Umbilical cord (tissue), 1 donor: ENCODE measurements at regions not wholly inside any gene's neighbourhood (a gene's known extent, or its start where the extent isn't known, plus 50 kb on each side); places are given as distances from the start of the nearest gene placed in this dataset.

ENCODE experiments used
- DNase-seq: peaks from one replicate; pipeline ENCODE4 v3.0.0-alpha.2; 2015; ENCODE audit warnings: low spot score

DNA sequence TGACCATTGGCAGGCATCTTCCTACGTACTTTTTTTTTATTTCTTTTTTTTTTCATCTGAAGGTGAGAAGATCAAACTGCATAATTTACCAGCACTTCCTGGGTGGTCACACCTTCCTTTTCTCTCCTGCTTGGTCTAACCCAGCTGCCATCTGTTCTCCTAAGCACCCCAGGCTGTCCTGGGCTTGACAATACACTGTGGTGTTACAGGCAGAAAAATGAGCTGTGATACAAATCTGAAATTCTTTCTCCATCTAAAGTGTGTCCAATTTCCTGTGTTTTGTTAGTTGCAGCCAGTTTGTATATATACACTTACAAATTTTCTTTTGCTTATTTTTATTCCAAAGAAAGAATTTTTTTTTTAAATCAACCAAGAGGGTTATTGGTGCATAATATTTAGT lies 786.0 kb upstream of the ZEB2 start:
- no peak for DNase-seq

DNA sequence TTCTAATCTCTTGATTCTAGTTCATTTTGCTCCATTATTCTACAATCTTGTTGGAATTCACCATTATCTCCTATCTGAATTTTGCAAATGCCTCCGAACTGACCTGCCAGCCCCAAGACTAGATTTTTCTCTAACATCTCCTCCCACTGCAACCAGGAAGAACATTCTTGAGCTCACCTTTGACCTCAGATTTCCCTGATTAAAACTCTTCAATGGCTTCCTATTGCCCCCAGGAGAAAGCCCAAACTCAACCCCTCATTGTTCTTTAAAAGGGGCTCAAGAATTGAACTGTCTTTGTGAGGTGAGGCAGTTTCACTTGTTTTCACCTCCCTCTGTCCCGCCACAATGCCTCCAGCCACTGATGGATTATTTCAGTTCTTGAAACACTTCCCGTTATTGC lies 784.6 kb upstream of the ZEB2 start:
- no peak for DNase-seq

DNA sequence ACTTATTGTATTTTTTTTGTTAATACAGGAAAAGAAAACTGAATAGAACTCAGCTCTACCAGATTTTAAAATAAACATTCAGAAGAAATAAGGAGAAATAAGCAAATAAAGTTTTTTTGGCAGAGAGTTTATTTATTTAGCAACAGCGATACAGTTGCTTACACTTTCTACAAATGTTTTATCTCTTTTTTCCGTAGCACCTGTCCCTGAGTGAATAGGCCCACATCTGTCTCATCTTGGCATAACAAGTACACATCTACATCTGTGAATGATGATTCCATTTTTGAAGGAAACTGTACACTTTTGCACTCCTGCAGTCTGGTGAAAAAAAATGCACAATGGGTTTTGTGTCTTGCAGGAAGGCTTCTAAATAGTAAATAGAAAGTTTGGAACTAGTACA lies 783.6 kb upstream of the ZEB2 start:
- no peak for DNase-seq

DNA sequence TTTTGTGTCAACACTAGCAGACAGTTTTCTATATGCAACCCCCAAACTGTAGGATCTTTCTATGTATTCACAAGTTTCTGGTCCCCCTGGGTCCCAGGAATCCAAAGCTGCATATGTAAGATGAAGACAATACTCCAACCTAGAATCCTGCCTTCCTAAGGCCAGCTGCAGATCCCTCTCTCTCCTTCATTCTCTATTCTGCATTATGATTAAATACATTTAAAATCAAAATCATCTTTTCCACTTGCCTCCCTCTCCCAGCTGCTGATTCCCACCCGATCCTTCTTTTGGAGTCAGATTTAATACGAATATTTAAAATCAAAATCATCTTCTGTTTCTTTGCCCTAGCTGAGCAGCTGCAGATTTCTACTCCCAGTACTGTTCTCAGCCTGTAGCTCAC lies 783.0 kb upstream of the ZEB2 start:
- DNase-seq = no peak

DNA sequence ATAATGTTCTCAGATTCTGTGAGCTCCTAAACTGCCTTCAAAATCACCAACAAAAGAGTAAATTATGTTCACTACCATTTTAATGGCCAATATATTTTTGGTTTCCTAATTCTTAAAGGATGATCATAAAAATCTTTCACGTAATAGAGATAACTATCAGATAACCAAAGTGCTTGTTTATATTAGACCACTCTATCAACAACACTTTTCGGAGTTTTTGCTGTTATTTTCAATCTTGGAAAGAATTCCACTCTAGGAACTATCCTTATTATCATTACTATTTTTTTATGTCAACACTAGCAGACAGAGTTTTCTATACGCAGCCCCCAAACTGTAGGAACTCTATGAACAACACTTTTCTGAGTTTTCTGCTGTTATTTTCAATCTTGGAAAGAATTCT lies 782.5 kb upstream of the ZEB2 start:
- no peak for DNase-seq

DNA sequence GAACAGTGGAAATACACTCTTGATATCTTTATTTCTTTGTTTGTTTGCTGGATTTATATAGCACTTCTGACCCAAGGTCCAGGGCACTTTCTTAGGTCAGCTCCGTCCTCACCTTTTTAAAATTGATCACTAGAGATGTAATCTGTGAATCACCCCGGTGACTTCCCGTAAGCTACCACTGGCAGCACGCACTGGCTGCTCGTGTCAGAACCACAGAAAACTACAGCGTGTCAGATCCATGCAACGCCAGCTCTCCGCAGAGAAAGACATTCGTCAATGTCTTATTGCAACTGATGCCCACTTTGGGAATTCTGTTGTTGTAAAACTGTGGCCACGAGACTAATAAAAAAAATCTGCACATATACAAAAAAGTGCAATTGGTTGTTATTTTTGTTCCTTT lies 779.4 kb upstream of the ZEB2 start:
- DNase-seq = no peak

DNA sequence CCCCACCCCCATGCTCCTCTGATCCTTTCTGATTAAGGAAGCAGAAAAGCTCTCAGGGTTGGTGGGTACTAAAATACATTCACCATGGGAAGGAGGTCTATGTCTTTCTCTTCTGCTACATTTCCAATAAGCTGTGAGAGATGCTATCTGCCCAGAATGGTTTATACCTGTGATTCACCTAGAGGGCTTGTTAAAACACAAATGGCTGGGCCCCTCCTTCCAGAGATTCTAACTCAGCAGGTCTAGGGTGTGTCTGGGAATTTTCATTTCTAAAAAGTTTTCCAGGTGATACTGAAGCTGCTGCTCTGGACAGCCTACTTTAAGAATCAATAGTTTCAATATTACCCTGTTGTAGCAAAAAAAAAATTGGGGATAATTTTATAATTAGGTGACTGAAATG lies 772.2 kb upstream of the ZEB2 start:
- no peak for DNase-seq

DNA sequence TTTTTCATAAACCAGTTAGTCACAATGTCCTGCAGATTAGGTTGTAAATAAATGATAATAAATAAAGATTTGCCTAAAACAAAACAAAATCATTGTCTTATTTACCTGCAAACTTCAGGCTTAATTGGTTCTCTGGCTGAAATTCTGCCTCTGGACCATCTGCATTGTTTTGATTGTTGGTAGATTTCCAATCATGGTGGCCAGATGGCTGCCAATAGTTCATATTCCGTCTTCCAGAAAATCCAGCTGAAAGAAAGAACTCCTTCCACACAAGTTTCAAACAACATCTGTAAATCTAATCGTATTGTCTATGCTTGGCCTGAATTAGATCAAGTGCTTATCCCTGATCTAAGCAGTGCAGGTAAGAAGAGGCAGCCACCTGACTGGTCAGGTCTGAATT lies 771.1 kb upstream of the ZEB2 start:
- no peak for DNase-seq

DNA sequence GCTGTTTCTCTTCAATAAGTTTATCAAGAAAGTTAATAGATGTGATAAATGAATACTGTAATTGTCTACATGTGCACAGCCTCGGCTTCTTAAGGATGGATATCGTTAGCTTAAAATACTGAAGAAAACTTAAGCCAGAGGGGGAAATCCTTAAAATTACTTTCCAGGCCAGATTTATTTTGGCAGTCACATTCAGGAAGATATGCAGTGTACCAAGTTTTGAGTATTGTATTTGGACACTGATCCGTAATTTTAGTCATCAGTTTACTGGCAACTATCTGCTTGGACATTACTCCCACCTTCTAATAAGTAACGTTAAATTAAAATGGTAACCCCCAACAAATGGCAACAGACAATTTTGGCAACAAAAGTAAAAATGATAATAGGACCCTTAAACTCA lies 770.0 kb upstream of the ZEB2 start:
- DNase-seq = peak; percentile 10

DNA sequence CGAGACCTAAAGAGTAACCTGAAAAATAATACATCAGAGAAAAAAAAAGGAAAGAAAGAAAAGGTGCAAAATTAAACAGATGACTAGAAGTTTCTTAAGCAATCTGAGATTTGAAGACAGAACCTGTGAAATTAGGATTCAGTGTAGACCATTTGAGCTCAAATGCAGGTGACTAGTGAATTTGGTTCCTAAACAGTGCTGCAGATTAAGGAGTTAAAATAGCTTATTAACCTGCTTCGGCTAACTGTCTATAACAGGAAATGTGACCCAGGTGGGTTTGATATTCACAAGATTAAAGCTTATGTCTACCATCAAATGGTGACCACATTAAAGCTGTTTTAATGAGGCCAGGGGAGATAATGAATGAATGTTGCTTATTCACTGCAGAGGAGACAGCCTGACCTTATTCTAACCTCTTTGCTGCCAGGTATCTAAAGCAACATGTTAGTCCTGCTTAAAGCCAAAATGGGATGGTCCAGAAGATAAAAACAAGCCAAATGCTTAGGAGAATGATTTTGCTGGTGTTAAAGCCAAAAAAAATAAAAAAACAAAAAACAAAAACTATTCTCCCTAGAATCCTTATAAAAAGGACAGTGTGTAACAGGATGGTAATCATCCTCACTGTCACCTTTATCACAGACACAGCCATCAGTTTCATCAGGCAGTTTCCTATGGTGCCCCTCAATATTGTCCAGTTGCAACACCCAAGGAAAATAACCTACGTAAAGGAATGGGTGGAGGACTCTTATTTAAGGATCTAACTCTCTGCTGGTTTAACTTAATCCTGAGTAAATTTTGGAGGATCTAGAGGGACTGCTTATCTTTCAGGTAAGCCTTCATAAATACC lies 769.0 kb upstream of the ZEB2 start:
- peak; percentile 56 for DNase-seq

DNA sequence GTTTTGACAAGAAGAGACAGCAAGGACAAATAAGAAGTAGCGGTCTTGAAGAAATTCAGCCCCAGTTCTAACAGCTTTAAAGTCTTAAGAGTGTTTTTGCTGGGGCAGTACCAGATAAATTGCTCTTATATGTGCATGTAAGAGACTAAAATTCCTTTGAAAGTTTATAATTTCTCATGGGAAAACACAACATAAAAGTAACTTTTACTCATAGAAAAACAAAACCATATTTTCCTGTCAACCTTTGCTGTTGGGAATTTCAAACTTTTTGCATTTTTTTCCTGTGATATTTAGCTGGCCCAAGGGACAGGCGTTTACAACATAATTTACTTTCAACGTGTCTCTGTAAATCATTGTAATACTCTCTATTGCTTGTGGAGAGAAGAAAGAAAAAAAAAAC lies 767.8 kb upstream of the ZEB2 start:
- DNase-seq = peak; percentile 79

DNA sequence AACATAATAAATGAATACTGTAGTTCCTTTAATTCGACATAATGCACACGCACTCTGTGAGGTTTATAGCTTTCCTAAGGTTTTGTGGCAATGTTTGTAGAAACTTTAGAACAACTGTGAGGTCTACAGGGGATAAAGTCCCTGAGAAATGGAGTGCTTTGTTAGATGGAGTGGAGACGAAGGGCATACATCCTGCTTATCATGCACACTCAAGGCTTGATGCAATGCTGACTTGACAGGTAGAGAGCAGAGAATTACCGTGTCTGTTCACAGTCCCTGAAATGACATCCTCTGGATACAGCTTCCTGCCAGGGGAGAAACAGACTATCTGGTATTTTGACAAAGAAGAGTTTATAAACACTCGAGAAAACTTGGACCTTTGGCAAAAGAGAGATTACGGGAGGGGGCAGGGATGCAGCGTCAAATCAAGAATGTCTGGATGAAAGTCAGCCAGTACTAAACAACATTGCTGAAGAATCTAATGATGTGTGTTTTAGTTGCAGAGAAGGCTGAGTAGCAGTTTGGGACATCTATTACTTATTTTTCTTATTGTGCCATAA lies 766.9 kb upstream of the ZEB2 start:
- peak; percentile 71 for DNase-seq

DNA sequence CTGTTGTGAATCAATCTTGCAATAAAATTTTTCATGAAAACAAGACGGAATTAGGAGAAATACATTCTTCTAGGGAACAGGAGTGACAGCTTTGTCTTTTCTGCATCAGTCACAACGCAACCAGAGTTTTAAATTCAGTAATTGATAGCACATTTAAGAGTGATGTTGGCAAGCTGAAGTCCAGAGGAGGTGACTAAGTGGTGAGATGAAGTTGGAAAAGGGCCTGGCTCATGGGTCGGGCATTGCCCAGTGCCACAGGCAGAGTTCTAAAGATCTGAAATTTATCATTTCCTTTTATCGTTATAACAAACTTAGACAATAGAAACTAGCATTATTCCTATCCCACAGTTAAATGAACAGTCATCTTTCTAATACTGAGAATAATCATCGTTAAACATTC lies 764.6 kb upstream of the ZEB2 start:
- no peak for DNase-seq

DNA sequence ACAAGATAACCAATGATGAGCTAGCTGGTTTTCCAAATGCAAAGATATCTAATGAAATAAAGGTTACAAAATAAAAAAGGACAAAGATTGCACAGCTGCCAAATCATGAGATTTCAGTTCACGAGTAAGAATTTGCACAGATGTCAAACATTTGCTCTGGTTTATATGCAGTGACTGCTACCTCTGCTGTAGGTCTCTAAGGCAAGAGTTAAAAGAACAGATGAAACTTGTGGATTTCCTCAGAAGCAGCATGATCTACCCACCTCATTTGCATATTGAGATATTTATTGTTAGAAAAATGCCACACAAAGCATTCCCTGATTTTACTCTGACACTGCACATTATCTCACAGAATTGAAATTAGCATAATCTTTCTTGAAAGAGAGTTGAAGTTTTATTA lies 763.2 kb upstream of the ZEB2 start:
- no peak for DNase-seq

DNA sequence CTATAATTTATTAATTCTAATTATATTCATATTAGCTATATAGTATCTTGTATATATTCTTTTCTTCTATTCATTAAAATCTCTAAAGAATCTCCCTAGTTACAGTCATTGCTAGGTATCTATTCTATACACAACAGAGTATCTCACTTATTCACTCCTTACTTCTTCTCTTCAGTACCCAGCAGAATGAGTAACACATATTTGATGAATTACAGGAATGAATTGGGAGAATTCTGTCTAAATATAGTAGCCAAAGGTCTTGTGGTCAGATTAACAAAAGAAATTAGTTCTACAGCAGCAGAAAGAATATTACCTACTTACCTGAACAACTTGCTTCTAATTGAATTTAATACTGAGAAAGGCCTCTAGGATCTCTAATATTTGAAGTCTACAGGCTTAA lies 758.0 kb upstream of the ZEB2 start:
- DNase-seq = no peak

DNA sequence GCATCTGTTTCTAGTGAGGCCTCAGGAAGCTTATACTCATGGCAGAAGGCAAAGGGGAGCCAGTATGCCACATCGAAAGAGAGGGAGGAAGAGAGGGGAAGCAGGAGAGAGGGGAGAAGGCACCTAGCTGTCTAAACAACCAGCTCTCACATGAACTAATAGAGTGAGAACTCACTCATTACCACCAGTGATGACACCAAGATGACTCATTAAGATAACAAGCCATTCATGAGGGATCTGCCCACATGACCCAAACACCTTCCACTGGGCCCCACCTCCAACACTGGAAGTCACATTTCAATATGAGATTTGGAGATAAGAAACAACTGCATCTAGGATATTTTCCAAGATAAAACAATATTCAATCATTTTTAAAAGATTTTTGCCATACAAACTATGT lies 753.9 kb upstream of the ZEB2 start:
- DNase-seq = no peak

DNA sequence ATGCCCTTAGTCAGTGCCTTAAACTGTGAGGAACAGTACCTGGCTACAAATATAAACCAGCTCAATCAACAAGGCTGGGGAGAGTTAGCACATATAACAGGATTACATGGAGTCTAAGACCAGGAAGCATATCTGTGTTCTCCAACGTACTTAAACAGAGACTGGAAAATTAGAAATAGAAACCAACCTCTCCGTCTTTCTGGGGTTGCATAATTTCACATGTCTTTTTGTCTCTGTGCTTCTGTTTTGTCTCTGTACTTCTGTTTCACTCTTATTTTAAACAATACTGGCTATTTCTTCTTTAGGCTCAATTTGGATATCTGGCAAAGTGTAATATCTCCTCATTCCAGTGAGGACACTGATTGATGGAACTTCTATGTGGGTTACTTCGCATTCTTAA lies 749.0 kb upstream of the ZEB2 start:
- DNase-seq = no peak

DNA sequence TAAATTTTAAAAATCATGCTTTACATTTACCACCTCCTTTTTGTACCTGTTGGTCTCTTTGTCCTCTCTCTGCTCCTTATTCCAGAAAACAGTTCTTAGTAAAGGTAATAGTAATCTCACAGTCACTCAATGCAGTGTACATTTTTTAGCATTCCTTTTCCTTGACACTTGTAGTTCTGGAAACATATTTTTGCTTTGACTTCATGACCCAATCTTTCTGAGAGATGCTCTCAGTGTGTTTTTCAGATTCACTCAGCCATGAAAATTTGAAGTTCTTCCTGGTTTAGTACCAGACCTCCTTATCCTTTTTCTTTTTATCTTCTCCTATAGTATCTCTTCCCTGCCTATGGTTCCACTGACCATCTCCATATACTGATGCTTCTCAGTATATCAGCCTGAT lies 747.5 kb upstream of the ZEB2 start:
- no peak for DNase-seq

DNA sequence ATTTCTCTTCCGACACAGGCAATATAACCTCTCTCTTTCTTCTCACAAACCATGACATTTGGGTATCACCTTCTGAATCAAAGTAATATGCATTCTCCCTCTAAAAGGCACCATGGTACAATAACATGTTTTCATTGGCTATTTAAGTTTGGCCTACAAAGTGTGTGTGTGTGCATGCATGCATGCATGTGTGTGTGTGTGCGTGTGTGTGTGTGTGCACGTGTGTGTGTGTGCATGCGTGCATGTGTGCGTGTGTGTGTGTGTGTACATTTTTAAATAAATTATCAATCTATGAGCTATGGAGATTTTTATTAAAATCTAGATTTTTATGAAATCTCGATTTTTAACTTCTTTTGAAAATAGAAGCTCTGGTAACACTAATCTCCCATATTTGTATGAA lies 745.3 kb upstream of the ZEB2 start:
- DNase-seq = no peak

DNA sequence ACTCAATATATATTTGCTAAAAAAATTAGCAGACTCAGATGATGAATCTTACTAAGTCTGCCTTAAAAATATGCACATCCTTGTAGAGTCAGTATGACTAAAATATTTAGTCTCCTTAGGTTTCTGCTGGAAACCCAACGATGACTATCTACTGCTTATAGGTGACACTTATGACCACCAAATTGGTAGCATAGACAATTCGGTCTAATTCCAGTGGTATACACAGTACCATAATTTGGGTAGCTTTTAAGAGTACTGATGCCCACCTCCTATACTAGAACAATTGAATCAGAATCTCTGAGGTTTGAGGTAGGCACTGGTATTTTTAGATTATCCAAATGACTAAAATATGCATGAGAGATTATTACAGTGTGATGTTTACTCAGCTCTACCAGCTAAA lies 740.8 kb upstream of the ZEB2 start:
- DNase-seq = no peak

DNA sequence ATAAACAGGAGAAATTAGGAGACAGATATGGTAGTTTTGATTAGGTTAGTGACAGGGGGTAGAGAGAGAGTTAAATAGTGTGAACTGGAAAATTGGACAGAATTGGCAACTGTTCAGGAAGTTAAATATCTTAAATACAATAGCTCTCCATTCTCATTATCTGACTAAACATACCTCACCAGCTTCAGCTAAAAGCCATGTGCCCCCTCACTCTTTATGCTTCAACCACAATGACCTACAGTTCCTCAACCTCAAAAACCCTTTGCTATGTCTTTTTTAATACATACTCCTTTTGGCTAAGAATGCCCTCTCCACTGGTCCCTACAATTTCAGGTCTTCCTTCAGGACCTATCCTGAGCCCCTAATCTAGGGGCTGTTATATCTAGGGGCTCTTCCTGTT lies 740.2 kb upstream of the ZEB2 start:
- DNase-seq = no peak

DNA sequence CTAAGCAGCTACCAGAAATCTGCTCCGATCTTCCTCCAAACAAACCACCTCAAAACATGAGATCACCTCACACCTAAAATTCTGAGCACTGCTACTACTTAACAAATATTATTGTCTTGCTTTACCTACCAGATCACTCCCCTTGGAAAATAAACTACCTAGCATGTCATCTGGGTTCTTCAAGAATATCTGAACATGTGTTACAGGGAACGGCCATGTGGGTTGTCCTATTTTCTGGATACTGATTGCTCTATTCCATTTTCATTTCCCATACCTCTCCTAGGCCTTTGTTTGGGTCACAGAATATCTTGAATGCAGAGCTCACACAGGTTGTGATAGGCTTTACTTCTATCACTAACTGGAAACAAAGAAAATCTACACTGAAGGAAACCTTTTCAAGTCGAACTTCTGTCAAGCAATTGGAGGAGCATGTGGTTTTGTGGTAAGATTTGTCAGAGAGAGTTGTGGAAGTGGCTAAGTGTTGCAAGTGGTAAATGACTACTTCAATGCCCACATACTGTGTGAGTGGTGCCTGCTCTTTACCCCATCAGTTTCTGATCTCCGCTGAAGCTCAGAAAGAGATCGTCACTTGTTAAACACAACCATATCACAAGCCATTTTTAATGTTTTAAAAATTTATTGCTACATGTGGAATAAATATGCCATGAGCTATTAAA lies 739.1 kb upstream of the ZEB2 start:
- DNase-seq = no peak

DNA sequence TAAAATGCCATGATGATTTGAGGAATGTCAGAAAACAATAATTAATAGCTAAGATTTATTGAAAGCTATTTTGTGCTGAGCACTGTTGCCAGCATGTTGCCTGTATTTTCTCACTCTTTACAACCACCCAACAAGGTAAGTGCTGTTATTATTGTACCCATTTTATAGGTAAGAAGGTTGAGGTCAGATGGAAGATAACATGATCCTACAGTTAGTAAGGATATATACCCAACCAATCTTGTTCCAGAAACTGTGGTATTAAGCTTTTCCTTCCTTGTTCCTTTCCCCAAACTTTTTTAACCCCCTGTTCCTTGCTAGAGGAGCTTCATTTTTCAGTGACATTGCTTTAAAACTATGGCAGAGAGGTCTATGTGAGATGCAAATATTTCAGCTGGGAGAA lies 738.0 kb upstream of the ZEB2 start:
- DNase-seq = no peak
